HG02884 (cell line): ENCODE measurements at regions not wholly inside any gene's neighbourhood (a gene's known extent, or its start where the extent isn't known, plus 50 kb on each side); places are given as distances from the start of the nearest gene placed in this dataset.

Experiments
- ATAC-seq: cut with Tn5 transposase; IDR thresholded peaks from one replicate; pipeline ENCODE4 v1.9.1; 2021; ENCODE audit warnings: mild to moderate bottlenecking, moderate library complexity; ENCODE audit not compliant: unreplicated experiment

DNA sequence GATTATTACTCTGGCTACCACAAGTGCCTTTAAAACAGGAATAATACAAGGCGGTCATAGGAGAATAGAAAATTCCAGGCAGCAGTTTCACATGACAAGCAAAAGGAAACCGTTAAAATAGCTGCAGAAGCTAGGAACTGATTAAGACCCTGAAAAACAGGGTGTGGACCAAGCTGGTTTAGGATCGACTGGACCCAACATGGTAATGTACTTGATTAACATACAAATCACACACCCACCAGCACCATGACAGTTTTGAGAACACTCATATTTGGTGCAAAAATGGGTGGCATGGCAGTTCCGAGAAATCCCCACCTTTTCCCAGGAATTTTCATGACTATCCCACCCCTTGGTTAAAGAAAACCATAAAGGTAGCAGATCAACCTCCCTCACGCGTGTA is 51.9 kb upstream of the TMEM163 start:
- no peak for ATAC-seq

GRCh38 chr2:134771313-134771801 is 52.6 kb upstream of the TMEM163 start:
- ATAC-seq = no peak

DNA sequence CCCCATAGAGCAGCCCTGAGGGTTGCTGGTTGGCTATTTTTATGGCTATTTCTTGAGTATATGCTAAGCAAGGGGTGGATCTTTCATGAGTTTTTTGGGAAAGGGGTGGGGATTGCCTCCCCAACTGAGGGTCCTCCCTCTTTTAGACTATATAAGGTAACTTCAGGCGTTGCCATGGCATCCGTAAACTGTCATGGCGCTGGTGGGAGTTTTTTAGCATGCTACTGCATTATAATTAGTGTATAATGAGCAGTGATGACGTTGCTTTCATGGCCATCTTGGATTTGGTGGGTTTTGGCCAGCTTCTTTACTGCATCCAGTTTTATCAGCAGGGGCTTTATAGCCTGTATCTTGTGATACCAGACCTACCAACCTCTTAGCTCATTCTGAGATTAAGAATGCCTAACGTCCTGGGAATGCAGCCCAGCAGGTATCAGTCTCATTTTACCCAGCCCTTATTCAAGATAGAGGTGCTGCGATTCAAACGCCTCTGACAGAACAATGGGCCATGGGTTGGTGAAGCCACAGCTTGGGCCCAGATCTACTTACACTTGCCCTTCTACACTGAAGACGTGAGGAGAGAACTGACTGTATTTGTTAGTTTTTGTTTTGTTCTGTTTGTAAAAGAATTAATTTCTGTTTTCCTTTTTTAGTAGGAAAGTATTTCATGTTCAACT is 53.8 kb upstream of the TMEM163 start:
- ATAC-seq = no peak

DNA sequence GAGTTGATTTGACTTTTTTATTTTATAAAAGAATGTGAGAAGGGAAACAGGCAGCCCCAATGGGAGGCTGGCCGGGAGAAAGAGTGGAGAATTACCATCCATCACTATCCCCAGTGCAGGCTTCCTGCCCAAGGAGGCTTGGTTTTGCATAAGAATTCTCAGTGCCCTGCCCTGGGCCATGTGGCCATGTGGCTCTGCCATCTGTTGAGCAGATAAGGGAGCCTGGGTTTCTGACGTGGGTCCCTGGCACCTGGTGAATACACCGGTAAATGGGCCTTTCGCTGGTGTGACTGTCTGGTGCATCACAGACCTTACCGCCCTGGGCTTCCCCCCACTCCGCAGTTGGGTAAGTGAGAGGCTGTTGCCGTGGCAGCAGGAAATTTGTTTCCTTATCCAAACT is 54.5 kb upstream of the TMEM163 start:
- ATAC-seq = no peak

GRCh38 chr2:134773759-134774742 is 55.3 kb upstream of the TMEM163 start:
- ATAC-seq = no peak

GRCh38 chr2:134774786-134775641 is 56.2 kb upstream of the TMEM163 start:
- ATAC-seq = no peak

- no peak for ATAC-seq
Observed at GRCh38 chr2:134776836-134777235, 58.0 kb upstream of the TMEM163 start.

- no peak for ATAC-seq
Observed at GRCh38 chr2:134777593-134777992, 58.8 kb upstream of the TMEM163 start.

DNA sequence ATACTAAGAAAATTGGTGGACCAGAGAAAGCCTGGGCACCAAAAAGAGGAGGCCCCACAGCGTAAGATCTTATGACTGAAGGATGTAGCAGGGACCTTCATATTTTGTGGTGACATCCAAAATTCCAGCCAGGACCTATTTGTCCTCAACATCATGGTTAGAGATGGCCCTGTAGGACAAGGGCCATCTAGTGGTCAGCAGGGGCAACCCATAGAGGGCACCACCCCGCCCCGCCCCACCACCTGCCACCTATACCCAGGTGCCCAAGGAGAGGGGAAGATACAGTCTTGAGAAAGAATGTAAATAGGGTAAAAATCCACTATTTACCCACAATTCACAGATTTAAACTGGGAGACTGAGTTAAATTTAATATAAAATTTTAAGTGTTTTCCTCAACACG is 59.6 kb upstream of the TMEM163 start:
- no peak for ATAC-seq

DNA sequence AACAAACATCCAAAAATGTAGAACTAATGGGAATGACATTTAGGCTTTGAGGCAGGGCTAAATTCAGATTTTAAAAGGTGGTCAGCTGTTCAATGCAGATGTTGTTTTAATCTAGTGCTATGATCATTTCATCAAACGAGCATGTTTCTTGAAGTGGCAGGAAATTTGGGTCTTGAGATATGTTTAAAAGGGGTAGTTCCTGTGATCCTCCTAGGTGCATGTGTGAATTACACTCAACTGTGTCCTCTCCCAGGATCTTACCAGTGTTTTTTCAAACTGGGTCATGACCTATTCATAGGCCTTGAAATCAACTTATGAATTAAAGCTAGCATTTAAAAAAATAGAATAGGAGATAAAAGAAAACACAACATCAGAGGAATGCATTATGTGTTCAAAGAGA is 57.4 kb upstream of the ACMSD start:
- no peak for ATAC-seq

DNA sequence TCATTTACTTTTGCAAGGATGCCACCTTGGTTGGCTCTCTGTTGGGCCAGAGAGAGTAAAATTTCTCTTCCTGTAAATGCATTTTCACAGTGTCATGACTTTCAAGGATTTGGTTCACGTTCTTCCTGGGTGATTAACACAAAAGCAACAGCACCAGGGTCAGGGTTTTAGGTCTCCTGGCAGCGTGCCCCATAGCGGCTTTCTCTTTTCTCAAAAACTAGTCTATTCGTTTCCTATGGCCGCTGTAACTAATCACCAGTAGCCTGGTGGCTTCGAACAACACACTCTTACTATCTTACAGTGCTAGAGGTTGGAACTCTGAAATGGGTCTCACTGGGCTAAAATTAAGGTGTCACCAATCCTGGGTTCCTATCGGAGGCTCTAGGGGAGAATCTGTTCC is 56.3 kb upstream of the ACMSD start:
- no peak for ATAC-seq

DNA sequence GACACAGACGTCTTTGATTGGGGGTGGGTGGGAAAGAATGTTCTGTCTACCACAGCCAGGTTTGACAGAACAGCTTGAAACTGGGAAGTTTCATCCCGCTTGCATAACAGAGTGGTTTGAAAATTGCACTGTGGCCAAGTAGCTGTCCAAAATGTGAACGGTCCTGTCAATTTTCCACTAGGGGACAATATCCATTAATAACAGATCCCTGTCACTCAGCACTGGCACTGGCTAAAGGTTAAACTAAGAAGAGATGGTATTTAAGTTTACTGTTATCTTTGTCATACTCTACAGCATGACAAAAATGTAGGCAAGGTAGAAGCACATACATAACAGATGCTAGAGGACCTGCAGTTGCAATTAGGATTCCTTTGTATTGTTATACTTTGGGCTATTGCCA is 55.6 kb upstream of the ACMSD start:
- peak; percentile 74 for ATAC-seq

GRCh38 chr2:134783912-134784311 is 54.5 kb upstream of the ACMSD start:
- no peak for ATAC-seq

- ATAC-seq = no peak
Observed at GRCh38 chr2:134785659-134786430, 52.6 kb upstream of the ACMSD start.

- no peak for ATAC-seq
Observed at GRCh38 chr2:134788417-134788816, 50.0 kb upstream of the ACMSD start.
